HG02973 (cell line): ENCODE measurements at regions not wholly inside any gene's neighbourhood (a gene's known extent, or its start where the extent isn't known, plus 50 kb on each side); places are given as distances from the start of the nearest gene placed in this dataset.

ENCODE experiments used
- ATAC-seq: cut with Tn5 transposase; IDR thresholded peaks from one replicate; pipeline ENCODE4 v1.9.1; 2021; ENCODE audit warnings: moderate library complexity; ENCODE audit not compliant: unreplicated experiment

GRCh38 chr11:92739491-92739890, 230.0 kb upstream of the MTNR1B start:
- ATAC-seq = no peak

GRCh38 chr11:92740276-92740675, 229.2 kb upstream of the MTNR1B start:
- ATAC-seq = no peak

- ATAC-seq = no peak
These were observed 224.4 kb upstream of the MTNR1B start for GRCh38 chr11:92744929-92745585.

DNA sequence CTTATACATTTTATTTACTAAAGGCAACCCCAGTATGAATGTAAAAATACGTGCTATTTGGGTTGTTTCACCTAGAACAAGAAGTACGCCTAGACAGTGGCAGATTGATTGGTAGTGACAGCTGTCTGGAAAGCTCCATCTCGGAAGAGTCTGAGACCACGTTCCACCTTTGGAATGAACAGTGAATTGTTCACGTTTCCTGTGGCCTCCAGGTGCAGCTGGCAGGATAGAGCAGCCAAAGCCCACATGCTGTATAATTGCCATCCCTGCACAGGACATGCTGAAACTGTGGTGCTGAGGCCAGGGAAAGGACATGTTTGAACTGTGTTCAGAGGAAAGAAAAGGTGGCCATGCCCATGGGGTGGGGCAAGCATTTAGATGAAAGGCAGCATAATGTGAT, 218.7 kb upstream of the MTNR1B start:
- ATAC-seq = no peak

GRCh38 chr11:92751594-92751993, 217.9 kb upstream of the MTNR1B start:
- no peak for ATAC-seq

- no peak for ATAC-seq
These were observed 217.3 kb upstream of the MTNR1B start for GRCh38 chr11:92752122-92752521.

GRCh38 chr11:92753161-92753560, 216.3 kb upstream of the MTNR1B start:
- ATAC-seq = no peak

- no peak for ATAC-seq
These were observed 211.1 kb upstream of the MTNR1B start for GRCh38 chr11:92758241-92758780.

DNA sequence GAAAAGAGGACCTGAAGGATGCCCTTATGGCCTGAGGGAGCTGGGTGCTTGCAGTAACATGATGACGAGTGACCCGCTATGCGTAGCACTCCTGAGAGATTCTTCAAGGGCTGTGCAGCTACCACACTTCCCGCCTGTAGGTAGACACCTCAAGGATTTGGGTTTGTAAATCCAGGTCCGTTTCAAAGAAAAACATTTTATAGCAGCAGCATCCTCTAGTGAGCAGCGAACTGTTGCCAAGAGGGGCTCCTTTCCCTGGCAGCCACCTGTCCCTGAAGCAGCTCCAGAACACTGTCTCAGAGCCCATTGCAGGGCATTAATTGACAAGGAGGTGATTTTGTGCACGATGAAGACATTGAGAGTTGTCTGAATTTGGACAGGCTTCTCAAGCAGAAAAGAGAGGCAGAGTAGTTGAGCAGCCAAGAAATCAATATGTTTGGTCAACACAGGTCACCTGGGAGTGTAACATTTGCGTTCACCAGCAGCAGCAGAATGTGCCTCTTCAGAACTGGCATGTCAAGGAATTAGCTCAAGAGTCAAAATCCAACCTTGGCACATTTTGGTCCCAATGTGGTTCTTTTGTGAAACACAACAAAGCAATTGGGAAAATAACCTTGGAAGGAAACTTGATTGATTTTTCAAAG, 209.8 kb upstream of the MTNR1B start:
- no peak for ATAC-seq

DNA sequence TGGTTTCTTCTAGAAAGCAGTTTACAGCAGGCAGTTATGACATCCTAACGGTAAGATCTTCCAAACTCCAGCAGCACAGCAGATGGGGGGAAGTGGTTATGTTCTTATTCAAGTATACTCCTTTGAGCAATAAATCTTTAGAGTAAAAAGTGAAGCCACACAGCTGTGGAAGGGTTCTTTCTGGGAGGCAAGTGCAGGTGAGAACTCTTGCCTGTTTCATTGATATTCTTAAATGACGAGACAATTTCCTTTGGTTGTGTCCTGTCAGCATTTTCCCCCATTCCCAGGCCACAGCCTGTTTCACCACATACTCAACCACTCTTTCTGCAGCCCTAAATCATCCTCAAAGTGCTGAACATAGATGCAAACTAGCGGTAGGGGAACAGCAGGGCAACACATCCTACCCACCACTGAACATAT, 207.3 kb upstream of the MTNR1B start:
- no peak for ATAC-seq

DNA sequence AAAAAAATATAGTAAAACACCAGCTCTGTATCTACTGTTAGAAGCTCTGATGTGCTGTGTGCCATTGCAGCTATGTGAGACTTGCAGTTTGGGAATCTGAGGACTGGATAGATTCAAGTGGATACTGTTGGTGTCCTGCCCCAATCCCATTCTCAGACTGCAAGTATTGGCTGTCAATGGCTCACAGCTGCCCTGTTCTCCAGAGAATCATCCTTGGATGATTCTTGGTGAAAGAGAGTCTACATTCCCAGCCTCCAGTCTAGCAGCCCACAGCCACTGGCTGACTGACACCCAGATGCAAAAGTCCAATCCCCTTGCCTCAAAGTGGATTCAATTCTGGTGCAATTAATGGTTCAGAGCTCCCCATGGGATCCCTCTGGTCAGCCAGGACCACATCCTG, 206.1 kb upstream of the MTNR1B start:
- ATAC-seq = no peak

DNA sequence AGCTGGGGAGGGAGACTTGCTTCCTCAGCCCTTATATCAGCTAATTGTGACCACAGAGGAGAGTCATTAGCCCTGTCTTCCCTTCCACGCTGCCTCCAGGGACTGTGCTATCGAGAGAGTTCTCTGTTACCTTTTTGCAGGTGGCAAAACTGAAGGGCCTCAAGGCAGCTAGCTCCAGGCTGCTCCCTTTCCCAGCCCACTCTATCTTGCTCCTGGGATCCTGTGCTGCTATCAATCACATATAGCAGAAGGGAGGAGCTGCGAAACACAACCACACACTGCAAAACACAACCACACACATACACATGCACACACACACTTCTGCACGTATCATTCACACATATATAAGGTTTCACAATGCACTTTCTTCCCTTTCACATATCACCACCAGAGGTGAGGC, 205.3 kb upstream of the MTNR1B start:
- no peak for ATAC-seq

DNA sequence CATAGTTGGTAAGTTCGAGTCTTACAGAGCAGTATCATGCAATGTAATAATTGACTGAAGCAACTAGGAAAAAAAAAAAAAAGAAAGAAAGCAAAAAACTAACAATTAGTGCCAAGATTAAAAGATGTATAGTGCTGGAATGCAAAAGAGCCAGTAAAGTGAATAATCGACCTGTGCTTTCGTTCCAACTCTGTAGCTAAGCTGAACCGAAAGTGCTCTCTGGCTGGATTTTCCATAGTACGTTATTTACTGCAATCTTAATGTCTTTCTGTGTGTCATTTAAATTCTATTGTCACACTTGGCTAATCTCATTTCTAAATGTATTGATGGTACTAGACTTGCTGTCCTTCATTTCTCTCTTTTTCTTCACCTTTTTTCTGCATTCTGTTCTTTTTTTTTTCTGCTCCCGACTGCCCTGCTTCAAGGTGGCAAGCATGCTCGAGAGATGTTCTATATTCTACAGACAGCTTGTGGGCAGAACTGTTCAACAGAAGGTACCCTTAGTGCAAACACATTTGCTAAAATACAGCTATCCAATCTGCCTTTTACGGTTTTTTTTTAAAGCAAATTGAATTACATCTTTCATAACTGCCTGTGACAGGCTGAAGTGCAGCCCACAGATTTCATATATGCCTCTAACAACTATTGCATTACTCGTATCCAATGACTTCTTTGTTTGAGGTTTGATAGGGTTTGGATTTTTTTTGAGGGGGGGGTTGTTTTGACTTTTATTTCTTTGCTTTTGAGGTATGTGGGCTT, 204.2 kb upstream of the MTNR1B start:
- no peak for ATAC-seq

DNA sequence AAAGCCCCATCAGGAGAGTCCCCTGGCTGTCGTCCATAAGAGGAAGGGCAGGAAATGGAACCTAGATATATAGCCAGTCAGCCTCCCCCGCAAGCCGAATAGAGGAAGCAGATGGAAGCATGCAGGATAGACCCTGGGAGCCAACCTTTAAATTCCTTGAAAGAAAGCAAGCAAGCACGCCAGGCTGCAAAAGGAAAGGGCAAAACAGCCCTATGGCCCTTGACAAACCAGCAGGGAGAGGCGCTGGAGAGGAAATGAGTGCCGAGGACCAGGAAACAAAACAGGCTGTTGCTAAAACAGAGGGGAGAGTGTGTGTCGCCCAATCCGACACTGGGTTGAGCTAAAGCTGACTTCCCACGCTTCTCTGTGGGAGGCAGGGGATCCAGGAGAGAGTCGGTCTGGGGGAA, 203.5 kb upstream of the MTNR1B start:
- no peak for ATAC-seq

GRCh38 chr11:92766698-92767097, 202.8 kb upstream of the MTNR1B start:
- no peak for ATAC-seq

GRCh38 chr11:92767416-92767815, 202.0 kb upstream of the MTNR1B start:
- ATAC-seq = no peak

DNA sequence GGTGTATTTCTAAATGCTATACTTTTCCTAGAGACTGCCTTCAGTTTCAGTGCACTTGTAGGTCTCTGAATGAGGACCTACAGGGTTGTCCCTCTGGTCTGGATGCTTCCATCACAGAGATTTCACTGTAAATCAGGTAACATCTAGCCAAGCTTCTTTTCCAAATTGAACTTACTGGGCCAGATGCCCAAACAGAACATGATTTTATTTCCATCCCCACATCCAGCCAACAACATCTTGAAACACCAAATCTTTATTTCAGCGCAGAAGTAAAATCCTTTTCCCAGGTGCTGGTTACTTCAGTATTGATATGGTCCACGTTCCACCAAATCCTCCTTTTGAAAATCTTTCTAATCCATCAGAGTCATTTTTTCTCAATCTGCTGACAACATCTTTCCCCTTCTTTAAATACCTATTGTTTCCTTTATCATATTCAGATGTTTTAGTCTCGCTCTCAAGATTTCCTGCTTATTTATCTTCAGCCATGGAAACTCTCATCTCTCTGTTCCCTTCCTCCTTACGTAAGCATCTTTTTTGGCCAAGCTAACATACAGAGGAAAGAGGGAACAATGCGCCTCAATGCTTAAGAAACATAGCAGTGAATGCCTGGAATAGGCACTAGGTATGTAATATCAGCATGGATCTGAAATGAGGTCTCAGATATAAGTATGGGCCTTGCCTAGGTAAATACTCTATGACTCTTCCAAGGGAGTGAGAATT, 201.2 kb upstream of the MTNR1B start:
- ATAC-seq = no peak

GRCh38 chr11:92769112-92769511, 200.3 kb upstream of the MTNR1B start:
- ATAC-seq = no peak

GRCh38 chr11:92770419-92770818, 199.0 kb upstream of the MTNR1B start:
- ATAC-seq = no peak

- ATAC-seq = no peak
These were observed 198.5 kb upstream of the MTNR1B start for GRCh38 chr11:92770981-92771380.

DNA sequence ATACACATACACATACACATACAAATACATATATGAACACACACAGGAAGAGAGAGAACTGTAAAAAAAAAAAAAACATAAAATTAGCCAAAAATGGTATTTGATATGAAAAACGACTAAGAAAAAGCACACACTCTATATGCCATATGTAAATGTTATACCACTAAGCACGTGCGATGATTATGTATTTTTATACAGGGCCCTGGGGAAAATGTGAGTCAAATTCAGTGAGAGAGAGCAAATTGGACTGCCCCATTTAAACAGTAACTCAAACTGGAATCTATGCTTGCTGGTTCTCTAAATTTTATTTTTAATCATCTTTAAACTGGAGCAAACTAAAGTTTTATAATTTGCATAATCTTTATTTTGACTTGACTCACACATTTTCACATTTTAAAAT, 197.8 kb upstream of the MTNR1B start:
- ATAC-seq = no peak
